ENCODE measurements at regions not wholly inside any gene's neighbourhood (a gene's known extent, or its start where the extent isn't known, plus 50 kb on each side); places are given as distances from the start of the nearest gene placed in this dataset.

- Mint-ChIP-seq H3K27me3 (ENCODE audit: low read depth in 2 of 2) (peaks cover 0 to 10% of the 10 kb centered on the region in 2 donors), H3K27ac (no peak overlapping the region), H3K4me1 (peaks cover 5 to 7% of the 10 kb centered on the region in 2 donors), H3K36me3 (no peaks in the 10 kb centered on the region), H3K4me3 (no peak overlapping the region), H3K9me3 (no peaks in the 10 kb centered on the region)
- DNase-seq: no peak
- Histone ChIP-seq H3K27me3 (ENCODE audit: control insufficient read depth, insufficient read depth, low read length) (no peaks in the 10 kb centered on the region), H3K36me3 (ENCODE audit: control insufficient read depth, insufficient read depth, low read length) (no peaks in the 10 kb centered on the region), H3K4me3 (ENCODE audit: low read length) (no peak overlapping the region), H3K27ac (ENCODE audit: low read length) (no peak overlapping the region), H3K9me3 (ENCODE audit: control insufficient read depth, insufficient read depth, low read length) (no peaks in the 10 kb centered on the region), H3K4me1 (ENCODE audit: control insufficient read depth, insufficient read depth, low read length) (no peaks in the 10 kb centered on the region)
- 91% methylated on average over 4 of the region's 5 CpGs for WGBS (ENCODE audit: insufficient coverage)
- intact Hi-C loops (cut with micrococcal nuclease): no loop called here
- no peak for TF ChIP-seq CTCF (IDR thresholded peaks at IDR 0.05)
- ATAC-seq: no peak
These were observed 205.0 kb upstream of the PREP start for GRCh38 chr6:105607636-105608621.

- intact Hi-C loops (cut with micrococcal nuclease): no loop called here
- ATAC-seq: no peak
- H3K36me3 ChIP-seq (ENCODE audit: control insufficient read depth, insufficient read depth, low read length): no peaks in the 10 kb centered on the region
These were observed 204.1 kb upstream of the PREP start for GRCh38 chr6:105606831-105607463.

GRCh38 chr6:105604587-105604884 is 201.7 kb upstream of the PREP start:
- no peaks in the 10 kb centered on the region for H3K9me3 Mint-ChIP-seq
- ATAC-seq: no peak
- no peak overlapping the region for H3K27ac Mint-ChIP-seq
- H3K9me3 ChIP-seq (ENCODE audit: control insufficient read depth, insufficient read depth, low read length): no peaks in the 10 kb centered on the region
- DNase-seq: no peak
- WGBS (ENCODE audit: insufficient coverage): 89% methylated on average over 2 of the region's 3 CpGs
- no peaks in the 10 kb centered on the region for H3K27me3 ChIP-seq (ENCODE audit: control insufficient read depth, insufficient read depth, low read length)
- no peak overlapping the region for H3K4me3 ChIP-seq (ENCODE audit: low read length)
- intact Hi-C loops (cut with micrococcal nuclease): no loop called here
- no peak overlapping the region for H3K4me3 Mint-ChIP-seq
- H3K4me1 ChIP-seq (ENCODE audit: control insufficient read depth, insufficient read depth, low read length): peaks cover 2% of the 10 kb centered on the region
- H3K36me3 ChIP-seq (ENCODE audit: control insufficient read depth, insufficient read depth, low read length): no peaks in the 10 kb centered on the region
- no peaks in the 10 kb centered on the region for H3K36me3 Mint-ChIP-seq
- peaks cover 0 to 6% of the 10 kb centered on the region in 2 donors for H3K27me3 Mint-ChIP-seq (ENCODE audit: low read depth in 2 of 2)
- no peak overlapping the region for H3K27ac ChIP-seq (ENCODE audit: low read length)
- no peak for TF ChIP-seq CTCF (IDR thresholded peaks at IDR 0.05)
- H3K4me1 Mint-ChIP-seq: peaks cover 2 to 3% of the 10 kb centered on the region in 2 donors

More at GRCh38 chr6:105606831-105607463, 204.1 kb upstream of the PREP start:
- Mint-ChIP-seq H3K36me3 (no peaks in the 10 kb centered on the region), H3K4me3 (no peak overlapping the region), H3K27me3 (ENCODE audit: low read depth in 2 of 2) (peaks cover 0 to 10% of the 10 kb centered on the region in 2 donors), H3K9me3 (no peaks in the 10 kb centered on the region), H3K27ac (no peak overlapping the region), H3K4me1 (peaks cover 5 to 7% of the 10 kb centered on the region in 2 donors)
- DNase-seq: no peak
- H3K9me3 ChIP-seq (ENCODE audit: control insufficient read depth, insufficient read depth, low read length): no peaks in the 10 kb centered on the region
- WGBS (ENCODE audit: insufficient coverage): 94% methylated on average over 2 of the region's 3 CpGs
- no peaks in the 10 kb centered on the region for H3K27me3 ChIP-seq (ENCODE audit: control insufficient read depth, insufficient read depth, low read length)
- H3K27ac ChIP-seq (ENCODE audit: low read length): no peak overlapping the region
- no peak overlapping the region for H3K4me3 ChIP-seq (ENCODE audit: low read length)
- no peak for TF ChIP-seq CTCF (IDR thresholded peaks at IDR 0.05)
- H3K4me1 ChIP-seq (ENCODE audit: control insufficient read depth, insufficient read depth, low read length): peaks cover under 1% of the 10 kb centered on the region

Data from natural killer cell (primary cell).